ENCODE measurements at regions not wholly inside any gene's neighbourhood (a gene's known extent, or its start where the extent isn't known, plus 50 kb on each side); places are given as distances from the start of the nearest gene placed in this dataset.

GRCh38 chr6:147117580-147117979 lies 86.6 kb upstream of the STXBP5 start:
- no peak overlapping the region for H3K4me3 ChIP-seq (ENCODE audit: insufficient read depth, low read depth, low read length)
- no peaks in the 10 kb centered on the region for H3K4me1 ChIP-seq (ENCODE audit: insufficient read depth, low read length)
- H3K4me2 ChIP-seq (ENCODE audit: low read length) = no peak overlapping the region
- no peak overlapping the region for H3K4me3 Mint-ChIP-seq (ENCODE audit: unreplicated experiment)
- H3K9me3 Mint-ChIP-seq (ENCODE audit: unreplicated experiment) = peaks cover 1% of the 10 kb centered on the region
- H3K27ac ChIP-seq (ENCODE audit: low read depth, low read length) = no peak overlapping the region
- H3K36me3 ChIP-seq (ENCODE audit: insufficient read depth, low read length) = no peaks in the 10 kb centered on the region
- H3K27me3 Mint-ChIP-seq (ENCODE audit: low read depth, unreplicated experiment) = peaks cover 3% of the 10 kb centered on the region
- no peaks in the 10 kb centered on the region for H3K36me3 Mint-ChIP-seq (ENCODE audit: low read depth, unreplicated experiment)
- H3K9ac ChIP-seq (ENCODE audit: low read length) = no peak overlapping the region
- FAIRE-seq (no peak), DNase-seq (ENCODE audit: low read depth) (no peak)
- H3K79me2 ChIP-seq (ENCODE audit: insufficient read depth, low read length) = no peaks in the 10 kb centered on the region
- H3K4me1 Mint-ChIP-seq (ENCODE audit: low read depth, unreplicated experiment) = no peaks in the 10 kb centered on the region
- no peak for TF ChIP-seq EZH2 (IDR thresholded peaks at IDR 0.05; ENCODE audit: insufficient read depth, low read length)
- H3K27ac Mint-ChIP-seq (ENCODE audit: unreplicated experiment) = no peak overlapping the region
- no peaks in the 10 kb centered on the region for H3K27me3 ChIP-seq (ENCODE audit: insufficient read depth, low read length)
- H4K20me1 ChIP-seq (ENCODE audit: insufficient read depth, low read length) = no peaks in the 10 kb centered on the region
- H2AFZ ChIP-seq (ENCODE audit: low read depth, low read length) = peak overlapping the region; percentile 14
- H3K9me3 ChIP-seq (ENCODE audit: insufficient read depth, low read depth, low read length) = no peaks in the 10 kb centered on the region

GRCh38 chr6:147119310-147119709 lies 84.9 kb upstream of the STXBP5 start:
- Histone ChIP-seq H3K4me2 (ENCODE audit: low read length) (no peak overlapping the region), H3K27ac (ENCODE audit: low read depth, low read length) (no peak overlapping the region), H3K79me2 (ENCODE audit: insufficient read depth, low read length) (no peaks in the 10 kb centered on the region), H3K36me3 (ENCODE audit: insufficient read depth, low read length) (no peaks in the 10 kb centered on the region), H3K4me3 (ENCODE audit: insufficient read depth, low read depth, low read length) (no peak overlapping the region), H3K4me1 (ENCODE audit: insufficient read depth, low read length) (no peaks in the 10 kb centered on the region), H4K20me1 (ENCODE audit: insufficient read depth, low read length) (no peaks in the 10 kb centered on the region), H3K9ac (ENCODE audit: low read length) (no peak overlapping the region), H2AFZ (ENCODE audit: low read depth, low read length) (no peak overlapping the region), H3K27me3 (ENCODE audit: insufficient read depth, low read length) (no peaks in the 10 kb centered on the region), H3K9me3 (ENCODE audit: insufficient read depth, low read depth, low read length) (no peaks in the 10 kb centered on the region)
- no peak overlapping the region for H3K4me3 Mint-ChIP-seq (ENCODE audit: unreplicated experiment)
- peaks cover 1% of the 10 kb centered on the region for H3K9me3 Mint-ChIP-seq (ENCODE audit: unreplicated experiment)
- no peak overlapping the region for H3K27ac Mint-ChIP-seq (ENCODE audit: unreplicated experiment)
- no peak for TF ChIP-seq EZH2 (IDR thresholded peaks at IDR 0.05; ENCODE audit: insufficient read depth, low read length)
- TF ChIP-seq, protein P1, sequence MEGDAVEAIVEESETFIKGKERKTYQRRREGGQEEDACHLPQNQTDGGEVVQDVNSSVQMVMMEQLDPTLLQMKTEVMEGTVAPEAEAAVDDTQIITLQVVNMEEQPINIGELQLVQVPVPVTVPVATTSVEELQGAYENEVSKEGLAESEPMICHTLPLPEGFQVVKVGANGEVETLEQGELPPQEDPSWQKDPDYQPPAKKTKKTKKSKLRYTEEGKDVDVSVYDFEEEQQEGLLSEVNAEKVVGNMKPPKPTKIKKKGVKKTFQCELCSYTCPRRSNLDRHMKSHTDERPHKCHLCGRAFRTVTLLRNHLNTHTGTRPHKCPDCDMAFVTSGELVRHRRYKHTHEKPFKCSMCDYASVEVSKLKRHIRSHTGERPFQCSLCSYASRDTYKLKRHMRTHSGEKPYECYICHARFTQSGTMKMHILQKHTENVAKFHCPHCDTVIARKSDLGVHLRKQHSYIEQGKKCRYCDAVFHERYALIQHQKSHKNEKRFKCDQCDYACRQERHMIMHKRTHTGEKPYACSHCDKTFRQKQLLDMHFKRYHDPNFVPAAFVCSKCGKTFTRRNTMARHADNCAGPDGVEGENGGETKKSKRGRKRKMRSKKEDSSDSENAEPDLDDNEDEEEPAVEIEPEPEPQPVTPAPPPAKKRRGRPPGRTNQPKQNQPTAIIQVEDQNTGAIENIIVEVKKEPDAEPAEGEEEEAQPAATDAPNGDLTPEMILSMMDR (IDR thresholded peaks at IDR 0.05; ENCODE audit: insufficient read depth, low read depth, low read length) = no peak
- H3K4me1 Mint-ChIP-seq (ENCODE audit: low read depth, unreplicated experiment) = no peaks in the 10 kb centered on the region
- peaks cover under 1% of the 10 kb centered on the region for H3K27me3 Mint-ChIP-seq (ENCODE audit: low read depth, unreplicated experiment)
- DNase-seq (ENCODE audit: low read depth) (no peak), FAIRE-seq (no peak)
- H3K36me3 Mint-ChIP-seq (ENCODE audit: low read depth, unreplicated experiment) = no peaks in the 10 kb centered on the region

DNA sequence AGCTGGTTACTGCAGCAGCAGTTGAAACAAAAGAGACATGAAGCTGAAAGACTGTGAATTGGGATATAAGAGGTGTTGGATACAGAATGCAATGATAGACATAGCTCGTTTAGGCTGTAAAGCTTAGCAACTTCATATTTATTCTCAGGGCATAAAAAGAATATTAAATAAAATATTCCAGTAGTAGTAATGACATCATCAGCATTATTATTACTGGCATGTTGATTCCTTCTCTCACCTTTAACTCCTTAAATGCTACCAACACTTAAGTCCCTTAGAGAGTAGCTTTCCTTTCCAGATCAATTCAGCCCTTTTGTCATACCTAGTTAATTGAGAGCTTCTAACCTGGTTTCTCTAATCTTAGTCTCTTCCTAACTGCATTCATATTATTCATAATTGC lies 81.4 kb upstream of the STXBP5 start:
- Mint-ChIP-seq H3K4me3 (ENCODE audit: unreplicated experiment) (no peak overlapping the region), H3K27ac (ENCODE audit: unreplicated experiment) (no peak overlapping the region), H3K27me3 (ENCODE audit: low read depth, unreplicated experiment) (no peaks in the 10 kb centered on the region), H3K9me3 (ENCODE audit: unreplicated experiment) (peaks cover 1% of the 10 kb centered on the region), H3K4me1 (ENCODE audit: low read depth, unreplicated experiment) (no peaks in the 10 kb centered on the region), H3K36me3 (ENCODE audit: low read depth, unreplicated experiment) (no peaks in the 10 kb centered on the region)
- Histone ChIP-seq H3K27me3 (ENCODE audit: insufficient read depth, low read length) (no peaks in the 10 kb centered on the region), H3K4me2 (ENCODE audit: low read length) (no peak overlapping the region), H3K9me3 (ENCODE audit: insufficient read depth, low read depth, low read length) (no peaks in the 10 kb centered on the region), H4K20me1 (ENCODE audit: insufficient read depth, low read length) (no peaks in the 10 kb centered on the region), H3K4me1 (ENCODE audit: insufficient read depth, low read length) (no peaks in the 10 kb centered on the region), H3K4me3 (ENCODE audit: insufficient read depth, low read depth, low read length) (no peak overlapping the region), H3K9ac (ENCODE audit: low read length) (no peak overlapping the region), H2AFZ (ENCODE audit: low read depth, low read length) (no peak overlapping the region), H3K36me3 (ENCODE audit: insufficient read depth, low read length) (no peaks in the 10 kb centered on the region), H3K79me2 (ENCODE audit: insufficient read depth, low read length) (no peaks in the 10 kb centered on the region), H3K27ac (ENCODE audit: low read depth, low read length) (no peak overlapping the region)
- no peak for DNase-seq (ENCODE audit: low read depth)
- FAIRE-seq = no peak
- TF ChIP-seq EZH2 (IDR thresholded peaks at IDR 0.05; ENCODE audit: insufficient read depth, low read length) = no peak
- TF ChIP-seq, protein P1 (IDR thresholded peaks at IDR 0.05; ENCODE audit: insufficient read depth, low read depth, low read length) = no peak
